HepG2 (cell line): ENCODE measurements at regions not wholly inside any gene's neighbourhood (a gene's known extent, or its start where the extent isn't known, plus 50 kb on each side); places are given as distances from the start of the nearest gene placed in this dataset.

Experiments
- ATAC-seq: fragments of 200-7000 bp; cut with Tn5 transposase; 3 replicates; pipeline ENCODE4 v1.9.1; 2020; ENCODE audit warnings: mild to moderate bottlenecking, moderate library complexity
- BruUV-seq: library from RNA; stranded (reverse); fragments of 400-500 nt; replicated peaks from 2 replicates; lab custom pipeline; 2021; lab: Mats Ljungman, UMichigan
- CTCF ChIA-PET: fragments of 300-600 bp; formaldehyde crosslinking; extraction: SDS; loops from one replicate; lab custom pipeline; 2021; ENCODE audit warnings: low total read pairs, inconsistent platforms, low intra/inter-chr PET ratio; lab: Yijun Ruan, JAX
- POLR2A ChIA-PET: fragments of 350-600 bp; sonication (Branson Sonifier 250); formaldehyde crosslinking; loops from one replicate; lab custom pipeline; 2020; ENCODE audit warnings: antibody characterized with exemption, inconsistent platforms; lab: Yijun Ruan, JAX
- DNase-seq: peaks from one replicate; pipeline ENCODE4 v3.0.0-alpha.2; 2015; ENCODE audit warnings: low spot score
- FAIRE-seq: peaks from 3 replicates; lab custom pipeline; 2011; peaks lifted over from hg19 to GRCh38; lab: Jason Lieb, UNC
- H2AFZ ChIP-seq: one replicate; pipeline ENCODE4 v1.6.1; 2011; ENCODE audit warnings: low read length, inconsistent platforms
- H3K27ac ChIP-seq: fragments of 300-600 bp; 3 replicates; pipeline ENCODE4 v1.8.0; 2011; ENCODE audit warnings: mixed run types, mild to moderate bottlenecking, mixed read lengths, low read length, inconsistent platforms; ENCODE audit not compliant: insufficient read depth; ENCODE audit errors: extremely low read length
- H3K27me3 ChIP-seq, 2 experiments: fragments of 200-600 bp in 1 of 2; 2 replicates in 1 of 2; 3 replicates in 1 of 2; pipeline versions ENCODE4 v1.6.0 to v1.8.0; 2011; ENCODE audit warnings: low read length in 2 of 2, mild to moderate bottlenecking in 2 of 2, moderate library complexity in 2 of 2, inconsistent platforms in 1 of 2; ENCODE audit not compliant: insufficient read depth in 2 of 2, control insufficient read depth in 1 of 2
- H3K36me3 ChIP-seq, 2 experiments: fragments of 200-600 bp in 1 of 2; replicated peaks in 1 of 2; 2 replicates in 1 of 2; 3 replicates in 1 of 2; pipeline versions ENCODE4 v1.5.1 to v1.8.0; 2011; ENCODE audit warnings: low read length in 2 of 2, inconsistent platforms in 1 of 2; ENCODE audit not compliant: insufficient read depth in 2 of 2, control insufficient read depth in 1 of 2
- H3K4me1 ChIP-seq: 2 replicates; pipeline ENCODE4 v1.5.1; 2012; ENCODE audit warnings: low read length, inconsistent platforms; ENCODE audit not compliant: insufficient read depth
- H3K4me2 ChIP-seq: 2 replicates; pipeline ENCODE4 v1.6.0; 2011; ENCODE audit warnings: low read depth, low read length, inconsistent platforms
- H3K4me3 ChIP-seq, 3 experiments: fragments of 200-600 bp in 1 of 3; sonication (generic), shearing (Covaris generic) in 1 of 3; replicated peaks in 1 of 3; 2 replicates each; pipeline ENCODE4 v1.5.1; 2011 to 2016; ENCODE audit warnings: low read length in 3 of 3, inconsistent platforms in 2 of 3, low read depth in 2 of 3, mild to moderate bottlenecking in 2 of 3, control low read depth in 1 of 3, mixed read lengths in 1 of 3; ENCODE audit not compliant: insufficient read depth in 1 of 3
- H3K79me2 ChIP-seq: one replicate; pipeline ENCODE4 v1.6.1; 2011; ENCODE audit warnings: low read length, inconsistent platforms; ENCODE audit not compliant: insufficient read depth
- H3K9ac ChIP-seq: 2 replicates; pipeline ENCODE4 v1.6.0; 2011; ENCODE audit warnings: mild to moderate bottlenecking, low read depth, low read length, inconsistent platforms; ENCODE audit not compliant: insufficient read depth
- H3K9me3 ChIP-seq: 2 replicates; pipeline ENCODE4 v1.5.1; 2012; ENCODE audit warnings: mild to moderate bottlenecking, low read length
- H4K20me1 ChIP-seq: 2 replicates; pipeline ENCODE4 v1.6.0; 2011; ENCODE audit warnings: inconsistent platforms, mild to moderate bottlenecking, low read length, moderate library complexity; ENCODE audit not compliant: insufficient read depth
- ASH2L ChIP-seq: fragments of 300-600, 200-600 bp; sonication (generic); IDR thresholded peaks from 2 replicates; pipeline ENCODE4 v1.7.0; 2017; ENCODE audit warnings: low read depth, mild to moderate bottlenecking, moderate library complexity, mixed read lengths, low read length; ENCODE audit not compliant: insufficient read length
- GTF2F1 ChIP-seq: fragments of 150-350 bp; IDR thresholded peaks from 2 replicates; pipeline ENCODE4 v1.6.1; 2014; ENCODE audit warnings: low read length
- HDAC2 ChIP-seq: sonication (generic); formaldehyde crosslinking; IDR thresholded peaks from 2 replicates; pipeline ENCODE4 v1.4.0; 2020; ENCODE audit warnings: missing genetic modification reagents
- ISX ChIP-seq: sonication (generic); formaldehyde crosslinking; conservative IDR thresholded peaks from 2 replicates; pipeline ENCODE4 v1.5.0; 2020; ENCODE audit warnings: missing genetic modification reagents
- NR2C2 ChIP-seq: sonication (generic); formaldehyde crosslinking; IDR thresholded peaks from 2 replicates; pipeline ENCODE4 v1.4.0; 2020; ENCODE audit warnings: missing genetic modification reagents, mild to moderate bottlenecking, moderate library complexity, borderline replicate concordance
- NR2F1 ChIP-seq, 2 experiments: fragments of 450-650 bp in 1 of 2; formaldehyde crosslinking in 1 of 2; IDR thresholded peaks; 2 replicates each; pipeline versions ENCODE4 v1.5.0 to v1.6.1; 2016 to 2020; ENCODE audit warnings: mild to moderate bottlenecking in 1 of 2, missing compliant biosample characterization in 1 of 2, missing genetic modification reagents in 1 of 2, moderate library complexity in 1 of 2
- RFX5 ChIP-seq: IDR thresholded peaks from 2 replicates; pipeline ENCODE4 v1.6.1; 2011; ENCODE audit warnings: low read depth, low read length, improper control_type of control experiment
- RORA ChIP-seq: sonication (generic); formaldehyde crosslinking; IDR thresholded peaks from 2 replicates; pipeline ENCODE4 v1.5.0; 2020; ENCODE audit warnings: mild to moderate bottlenecking, missing genetic modification reagents, moderate library complexity
- ZFAT ChIP-seq: sonication (generic); formaldehyde crosslinking; conservative IDR thresholded peaks from 2 replicates; pipeline ENCODE4 v1.8.1; 2023; ENCODE audit warnings: missing genetic modification reagents, inconsistent platforms
- ZNF274 ChIP-seq: sonication (generic); formaldehyde crosslinking; IDR thresholded peaks from 2 replicates; pipeline ENCODE4 v1.5.1; 2020; ENCODE audit warnings: mild to moderate bottlenecking, missing genetic modification reagents
- ZNF569 ChIP-seq: sonication (generic); formaldehyde crosslinking; IDR thresholded peaks from 2 replicates; pipeline ENCODE4 v1.5.0; 2020; ENCODE audit warnings: mild to moderate bottlenecking, missing genetic modification reagents, moderate library complexity, borderline replicate concordance
- ZNF619 ChIP-seq: sonication (generic); formaldehyde crosslinking; IDR thresholded peaks from 2 replicates; pipeline ENCODE4 v1.4.0; 2020; ENCODE audit warnings: mild to moderate bottlenecking, missing genetic modification reagents
- WGBS: methylation state at CpG from one replicate; pipeline ENCODE4 v1.1.6; 2017; ENCODE audit warnings: low lambda C conversion rate; 5-methylcytosine and 5-hydroxymethylcytosine counted together
- in situ Hi-C: cut with HindIII; loops from 2 replicates; pipeline ENCODE4 v1.10.0; 2017; ENCODE audit warnings: low pct_unique_long_range_greater_than_20kb; ENCODE audit not compliant: extremely low pct_ligation_motif_present
- intact Hi-C: fragments of 100-400 bp; cut with micrococcal nuclease; formaldehyde crosslinking; loops from one replicate; pipeline ENCODE4 v1.10.0; 2022; ENCODE audit not compliant: unreplicated experiment
- TF ChIP-seq, protein P1 (sequence below): sonication (generic); formaldehyde crosslinking; IDR thresholded peaks from 2 replicates; pipeline ENCODE4 v1.5.1; 2020; ENCODE audit warnings: missing genetic modification reagents, mild to moderate bottlenecking, borderline replicate concordance
- TF ChIP-seq, protein P2 (sequence below): sonication (generic); formaldehyde crosslinking; IDR thresholded peaks from 2 replicates; pipeline ENCODE4 v1.4.0; 2020; ENCODE audit warnings: missing genetic modification reagents
- TF ChIP-seq, protein P3 (sequence below): sonication (generic); formaldehyde crosslinking; IDR thresholded peaks from 2 replicates; pipeline ENCODE4 v1.4.0; 2020; ENCODE audit warnings: missing genetic modification reagents, borderline replicate concordance
- TF ChIP-seq, protein P4 (sequence below): fragments of 450-650 bp; IDR thresholded peaks from 2 replicates; pipeline ENCODE4 v1.6.1; 2017

DNA sequence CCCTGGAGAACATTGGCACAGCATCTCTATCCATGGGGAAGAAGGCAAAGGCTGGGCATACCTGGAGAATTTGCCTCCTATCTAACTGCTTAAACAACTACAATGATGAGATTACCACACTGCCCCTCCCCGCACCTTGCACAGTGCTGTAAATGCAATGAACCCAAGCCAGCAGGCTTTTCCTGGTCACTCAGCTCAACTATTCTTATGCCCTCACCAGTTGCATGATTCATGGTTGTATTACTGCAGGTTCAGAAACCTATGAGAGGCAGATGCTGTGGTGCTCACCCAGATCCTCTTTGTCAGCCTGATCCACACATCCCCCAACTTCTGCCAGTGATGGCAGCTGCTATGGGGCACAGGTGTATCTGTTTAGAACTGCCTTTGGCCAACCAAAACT, 77.7 kb upstream of the STAC start:
- Histone ChIP-seq H3K27me3 (no peaks in the 10 kb centered on the region), H3K4me3 (no peak overlapping the region), H3K36me3 (no peaks in the 10 kb centered on the region), H3K4me2 (no peak overlapping the region), H3K4me1 (no peaks in the 10 kb centered on the region), H3K27ac (no peak overlapping the region), H4K20me1 (no peaks in the 10 kb centered on the region), H3K9ac (no peak overlapping the region), H3K9me3 (peaks cover 6% of the 10 kb centered on the region), H2AFZ (no peak overlapping the region), H3K79me2 (no peaks in the 10 kb centered on the region)
- FAIRE-seq (no peak), ATAC-seq (no peak), DNase-seq (no peak)
- CTCF ChIA-PET: no interaction called here
- POLR2A ChIA-PET: no interaction called here
- no peak for TF ChIP-seq RFX5
- TF ChIP-seq ASH2L: no peak
- no peak for TF ChIP-seq NR2F1 (CRISPR knock-in tag; IDR thresholded peaks at IDR 0.05)
- TF ChIP-seq NR2C2 (CRISPR knock-in tag): no peak
- TF ChIP-seq, protein P1, sequence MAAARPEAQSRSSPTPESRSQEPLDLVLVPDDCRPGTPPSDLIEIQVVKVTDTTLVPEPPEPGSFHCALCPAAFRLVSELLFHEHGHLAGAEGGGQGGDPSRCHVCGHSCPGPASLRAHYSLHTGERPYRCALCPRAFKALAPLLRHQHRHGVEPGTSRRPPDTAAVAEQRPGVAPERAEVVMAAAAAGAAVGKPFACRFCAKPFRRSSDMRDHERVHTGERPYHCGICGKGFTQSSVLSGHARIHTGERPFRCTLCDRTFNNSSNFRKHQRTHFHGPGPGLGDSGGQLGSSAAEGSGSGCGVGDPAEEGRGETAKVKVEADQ (CRISPR knock-in tag): no peak
- TF ChIP-seq, protein P2, sequence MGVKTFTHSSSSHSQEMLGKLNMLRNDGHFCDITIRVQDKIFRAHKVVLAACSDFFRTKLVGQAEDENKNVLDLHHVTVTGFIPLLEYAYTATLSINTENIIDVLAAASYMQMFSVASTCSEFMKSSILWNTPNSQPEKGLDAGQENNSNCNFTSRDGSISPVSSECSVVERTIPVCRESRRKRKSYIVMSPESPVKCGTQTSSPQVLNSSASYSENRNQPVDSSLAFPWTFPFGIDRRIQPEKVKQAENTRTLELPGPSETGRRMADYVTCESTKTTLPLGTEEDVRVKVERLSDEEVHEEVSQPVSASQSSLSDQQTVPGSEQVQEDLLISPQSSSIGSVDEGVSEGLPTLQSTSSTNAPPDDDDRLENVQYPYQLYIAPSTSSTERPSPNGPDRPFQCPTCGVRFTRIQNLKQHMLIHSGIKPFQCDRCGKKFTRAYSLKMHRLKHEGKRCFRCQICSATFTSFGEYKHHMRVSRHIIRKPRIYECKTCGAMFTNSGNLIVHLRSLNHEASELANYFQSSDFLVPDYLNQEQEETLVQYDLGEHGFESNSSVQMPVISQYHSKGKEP: no peak
- TF ChIP-seq RORA (CRISPR knock-in tag): no peak
- no peak for TF ChIP-seq ISX (CRISPR knock-in tag)
- TF ChIP-seq, protein P3, sequence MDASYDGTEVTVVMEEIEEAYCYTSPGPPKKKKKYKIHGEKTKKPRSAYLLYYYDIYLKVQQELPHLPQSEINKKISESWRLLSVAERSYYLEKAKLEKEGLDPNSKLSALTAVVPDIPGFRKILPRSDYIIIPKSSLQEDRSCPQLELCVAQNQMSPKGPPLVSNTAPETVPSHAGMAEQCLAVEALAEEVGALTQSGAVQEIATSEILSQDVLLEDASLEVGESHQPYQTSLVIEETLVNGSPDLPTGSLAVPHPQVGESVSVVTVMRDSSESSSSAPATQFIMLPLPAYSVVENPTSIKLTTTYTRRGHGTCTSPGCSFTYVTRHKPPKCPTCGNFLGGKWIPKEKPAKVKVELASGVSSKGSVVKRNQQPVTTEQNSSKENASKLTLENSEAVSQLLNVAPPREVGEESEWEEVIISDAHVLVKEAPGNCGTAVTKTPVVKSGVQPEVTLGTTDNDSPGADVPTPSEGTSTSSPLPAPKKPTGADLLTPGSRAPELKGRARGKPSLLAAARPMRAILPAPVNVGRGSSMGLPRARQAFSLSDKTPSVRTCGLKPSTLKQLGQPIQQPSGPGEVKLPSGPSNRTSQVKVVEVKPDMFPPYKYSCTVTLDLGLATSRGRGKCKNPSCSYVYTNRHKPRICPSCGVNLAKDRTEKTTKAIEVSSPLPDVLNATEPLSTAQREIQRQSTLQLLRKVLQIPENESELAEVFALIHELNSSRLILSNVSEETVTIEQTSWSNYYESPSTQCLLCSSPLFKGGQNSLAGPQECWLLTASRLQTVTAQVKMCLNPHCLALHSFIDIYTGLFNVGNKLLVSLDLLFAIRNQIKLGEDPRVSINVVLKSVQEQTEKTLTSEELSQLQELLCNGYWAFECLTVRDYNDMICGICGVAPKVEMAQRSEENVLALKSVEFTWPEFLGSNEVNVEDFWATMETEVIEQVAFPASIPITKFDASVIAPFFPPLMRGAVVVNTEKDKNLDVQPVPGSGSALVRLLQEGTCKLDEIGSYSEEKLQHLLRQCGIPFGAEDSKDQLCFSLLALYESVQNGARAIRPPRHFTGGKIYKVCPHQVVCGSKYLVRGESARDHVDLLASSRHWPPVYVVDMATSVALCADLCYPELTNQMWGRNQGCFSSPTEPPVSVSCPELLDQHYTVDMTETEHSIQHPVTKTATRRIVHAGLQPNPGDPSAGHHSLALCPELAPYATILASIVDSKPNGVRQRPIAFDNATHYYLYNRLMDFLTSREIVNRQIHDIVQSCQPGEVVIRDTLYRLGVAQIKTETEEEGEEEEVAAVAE (CRISPR knock-in tag): no peak
- TF ChIP-seq ZNF274 (CRISPR knock-in tag): no peak
- no peak for TF ChIP-seq GTF2F1
- TF ChIP-seq HDAC2 (CRISPR knock-in tag): no peak
- no peak for TF ChIP-seq ZNF619 (CRISPR knock-in tag)
- TF ChIP-seq ZNF569 (CRISPR knock-in tag): no peak
- TF ChIP-seq ZFAT (CRISPR knock-in tag): no peak
- TF ChIP-seq, protein P4, sequence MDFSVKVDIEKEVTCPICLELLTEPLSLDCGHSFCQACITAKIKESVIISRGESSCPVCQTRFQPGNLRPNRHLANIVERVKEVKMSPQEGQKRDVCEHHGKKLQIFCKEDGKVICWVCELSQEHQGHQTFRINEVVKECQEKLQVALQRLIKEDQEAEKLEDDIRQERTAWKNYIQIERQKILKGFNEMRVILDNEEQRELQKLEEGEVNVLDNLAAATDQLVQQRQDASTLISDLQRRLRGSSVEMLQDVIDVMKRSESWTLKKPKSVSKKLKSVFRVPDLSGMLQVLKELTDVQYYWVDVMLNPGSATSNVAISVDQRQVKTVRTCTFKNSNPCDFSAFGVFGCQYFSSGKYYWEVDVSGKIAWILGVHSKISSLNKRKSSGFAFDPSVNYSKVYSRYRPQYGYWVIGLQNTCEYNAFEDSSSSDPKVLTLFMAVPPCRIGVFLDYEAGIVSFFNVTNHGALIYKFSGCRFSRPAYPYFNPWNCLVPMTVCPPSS: no peak
- WGBS: 40% methylated on average over 1 of the region's 1 CpG
- in situ Hi-C loops (no loop called here), intact Hi-C loops (no loop called here)
- no TSS peak for BruUV-seq
